H7 (cell line): ENCODE measurements at regions not wholly inside any gene's neighbourhood (a gene's known extent, or its start where the extent isn't known, plus 50 kb on each side); places are given as distances from the start of the nearest gene placed in this dataset.

Source experiments
- DNase-seq: peaks from one replicate; pipeline ENCODE4 v3.0.0; 2012
- H3K27me3 ChIP-seq: 2 replicates; pipeline ENCODE4 v1.6.0; 2011; ENCODE audit warnings: mild to moderate bottlenecking, low read length; ENCODE audit not compliant: control insufficient read depth, insufficient read depth
- H3K36me3 ChIP-seq: replicated peaks from 2 replicates; pipeline ENCODE4 v1.5.1; 2011; ENCODE audit warnings: low read length; ENCODE audit not compliant: control insufficient read depth, insufficient read depth
- H3K4me3 ChIP-seq: 2 replicates; pipeline ENCODE4 v1.5.1; 2011; ENCODE audit warnings: low read depth, mild to moderate bottlenecking, control low read depth, low read length, moderate library complexity; ENCODE audit not compliant: insufficient read depth

GRCh38 chr10:108422286-108422685, 1257.8 kb upstream of the SORCS1 start:
- no peaks in the 10 kb centered on the region for H3K36me3 ChIP-seq
- no peak overlapping the region for H3K4me3 ChIP-seq
- DNase-seq: no peak
- H3K27me3 ChIP-seq: no peaks in the 10 kb centered on the region

DNA sequence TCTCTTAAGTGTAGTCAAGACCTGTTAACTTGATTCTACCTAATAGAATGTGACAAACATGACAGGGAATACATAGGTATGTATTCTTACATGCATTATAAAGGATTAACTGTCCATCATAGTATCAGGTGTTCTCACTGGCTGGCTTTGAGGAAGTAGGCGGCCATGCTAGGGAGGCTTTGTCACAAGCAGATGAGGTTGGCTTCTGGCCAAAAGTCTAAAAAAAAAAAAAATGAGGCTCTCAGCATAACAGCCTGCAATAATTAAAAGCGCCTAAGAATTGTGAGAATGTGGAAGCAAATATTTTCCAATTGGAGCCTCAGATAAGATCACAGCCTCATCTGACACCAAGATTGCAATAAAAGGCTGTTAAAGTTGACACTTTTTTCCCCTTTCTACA, 1256.8 kb upstream of the SORCS1 start:
- Histone ChIP-seq H3K27me3 (no peaks in the 10 kb centered on the region), H3K36me3 (no peaks in the 10 kb centered on the region), H3K4me3 (no peak overlapping the region)
- no peak for DNase-seq

DNA sequence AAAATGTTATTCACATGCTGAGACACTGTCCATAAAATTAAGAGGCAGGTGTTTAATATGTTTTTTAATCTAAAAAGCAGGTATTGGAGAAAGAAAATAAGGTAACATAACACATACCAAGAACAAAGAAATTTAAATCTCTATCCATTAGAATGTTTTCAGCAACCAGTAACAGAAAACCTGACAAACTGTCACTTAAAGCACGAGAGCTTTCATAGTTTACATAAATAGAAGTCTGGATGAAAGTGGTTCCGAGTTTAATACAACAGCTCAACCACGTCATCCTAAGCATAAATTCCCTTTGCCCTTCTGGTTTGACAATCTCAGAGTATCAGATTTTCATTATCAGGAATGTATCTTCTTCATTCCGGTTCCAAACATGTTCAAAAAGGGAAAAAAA, 1249.4 kb upstream of the SORCS1 start:
- no peak for DNase-seq
- no peaks in the 10 kb centered on the region for H3K27me3 ChIP-seq
- no peaks in the 10 kb centered on the region for H3K36me3 ChIP-seq
- H3K4me3 ChIP-seq: no peak overlapping the region

DNA sequence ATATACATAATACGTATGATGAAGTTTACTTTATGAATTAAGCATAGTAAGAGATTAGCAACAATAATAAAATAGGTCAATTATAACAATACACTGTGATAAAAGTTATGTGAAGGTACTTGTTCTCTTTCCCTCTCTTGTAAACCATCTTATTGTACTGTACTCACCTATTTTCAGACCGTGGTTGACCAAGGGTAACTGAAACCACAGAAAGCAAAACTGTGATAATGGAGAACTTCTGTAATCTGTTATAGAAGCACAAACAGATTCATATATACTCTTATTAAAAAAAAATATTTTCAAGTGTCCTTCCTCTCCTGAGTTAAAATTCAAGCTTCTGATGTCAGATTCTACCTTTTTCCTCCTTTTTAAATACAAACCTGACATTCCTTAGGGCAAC, 1247.8 kb upstream of the SORCS1 start:
- no peak for DNase-seq
- no peaks in the 10 kb centered on the region for H3K27me3 ChIP-seq
- no peak overlapping the region for H3K4me3 ChIP-seq
- no peaks in the 10 kb centered on the region for H3K36me3 ChIP-seq

- Histone ChIP-seq H3K4me3 (no peak overlapping the region), H3K27me3 (no peaks in the 10 kb centered on the region), H3K36me3 (no peaks in the 10 kb centered on the region)
- DNase-seq: no peak
Observed at GRCh38 chr10:108411894-108412293, 1247.4 kb upstream of the SORCS1 start.

GRCh38 chr10:108411206-108411605, 1246.7 kb upstream of the SORCS1 start:
- Histone ChIP-seq H3K27me3 (no peaks in the 10 kb centered on the region), H3K36me3 (no peaks in the 10 kb centered on the region), H3K4me3 (no peak overlapping the region)
- no peak for DNase-seq

DNA sequence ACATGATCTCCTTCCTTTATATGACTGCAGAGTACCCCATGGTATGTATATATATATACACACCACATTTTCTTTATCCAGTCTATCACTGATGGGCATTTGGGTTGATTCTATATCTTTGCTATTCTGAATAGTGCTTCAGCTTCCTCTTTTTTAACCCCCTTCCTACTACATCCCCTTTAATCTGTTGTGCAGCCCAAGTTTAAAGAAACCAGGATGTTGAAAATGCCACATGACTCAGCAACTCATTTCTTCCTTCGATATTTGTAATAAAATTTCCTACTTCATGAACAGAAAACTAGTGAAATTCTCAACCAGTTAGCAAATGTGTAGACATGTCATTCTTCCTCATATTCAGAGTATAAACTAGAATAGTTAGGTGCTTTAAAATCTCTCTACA, 1245.7 kb upstream of the SORCS1 start:
- Histone ChIP-seq H3K36me3 (no peaks in the 10 kb centered on the region), H3K4me3 (no peak overlapping the region), H3K27me3 (no peaks in the 10 kb centered on the region)
- no peak for DNase-seq

GRCh38 chr10:108409306-108409705, 1244.8 kb upstream of the SORCS1 start:
- Histone ChIP-seq H3K4me3 (no peak overlapping the region), H3K36me3 (no peaks in the 10 kb centered on the region)

GRCh38 chr10:108404155-108404554, 1239.6 kb upstream of the SORCS1 start:
- no peaks in the 10 kb centered on the region for H3K27me3 ChIP-seq
- no peaks in the 10 kb centered on the region for H3K36me3 ChIP-seq
- no peak for DNase-seq
- no peak overlapping the region for H3K4me3 ChIP-seq

More at GRCh38 chr10:108409306-108409705, 1244.8 kb upstream of the SORCS1 start:
- no peaks in the 10 kb centered on the region for H3K27me3 ChIP-seq
- DNase-seq: no peak

DNA sequence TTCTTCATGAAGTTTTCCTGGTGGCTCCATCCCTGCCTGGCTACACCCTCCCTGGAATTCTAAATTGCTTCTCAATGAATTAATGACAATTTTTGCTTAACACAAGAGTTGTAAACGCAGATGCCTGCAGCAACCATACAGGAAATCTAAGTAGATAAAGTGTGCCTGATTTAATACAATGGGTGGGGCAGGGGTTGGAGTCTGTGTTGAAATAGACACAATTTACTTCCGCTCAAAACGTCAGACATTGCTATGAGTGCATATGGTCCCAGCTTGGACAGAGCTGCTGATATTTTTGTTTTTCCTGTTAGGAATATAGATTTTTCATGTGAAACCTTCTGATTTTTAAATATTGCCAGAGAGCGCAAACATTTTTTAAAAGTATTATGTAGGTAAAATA, 1235.0 kb upstream of the SORCS1 start:
- Histone ChIP-seq H3K27me3 (no peaks in the 10 kb centered on the region), H3K36me3 (no peaks in the 10 kb centered on the region), H3K4me3 (no peak overlapping the region)
- DNase-seq: no peak

- no peak overlapping the region for H3K4me3 ChIP-seq
- H3K27me3 ChIP-seq: no peaks in the 10 kb centered on the region
- H3K36me3 ChIP-seq: no peaks in the 10 kb centered on the region
- no peak for DNase-seq
Observed at GRCh38 chr10:108393089-108393488, 1228.6 kb upstream of the SORCS1 start.

- no peaks in the 10 kb centered on the region for H3K36me3 ChIP-seq
- no peaks in the 10 kb centered on the region for H3K27me3 ChIP-seq
- DNase-seq: no peak
- no peak overlapping the region for H3K4me3 ChIP-seq
Observed at GRCh38 chr10:108392286-108392685, 1227.8 kb upstream of the SORCS1 start.

- Histone ChIP-seq H3K36me3 (no peaks in the 10 kb centered on the region), H3K4me3 (no peak overlapping the region), H3K27me3 (no peaks in the 10 kb centered on the region)
- no peak for DNase-seq
Observed at GRCh38 chr10:108388706-108389105, 1224.2 kb upstream of the SORCS1 start.

GRCh38 chr10:108385963-108386362, 1221.5 kb upstream of the SORCS1 start:
- Histone ChIP-seq H3K4me3 (no peak overlapping the region), H3K36me3 (no peaks in the 10 kb centered on the region), H3K27me3 (no peaks in the 10 kb centered on the region)
- DNase-seq: no peak

DNA sequence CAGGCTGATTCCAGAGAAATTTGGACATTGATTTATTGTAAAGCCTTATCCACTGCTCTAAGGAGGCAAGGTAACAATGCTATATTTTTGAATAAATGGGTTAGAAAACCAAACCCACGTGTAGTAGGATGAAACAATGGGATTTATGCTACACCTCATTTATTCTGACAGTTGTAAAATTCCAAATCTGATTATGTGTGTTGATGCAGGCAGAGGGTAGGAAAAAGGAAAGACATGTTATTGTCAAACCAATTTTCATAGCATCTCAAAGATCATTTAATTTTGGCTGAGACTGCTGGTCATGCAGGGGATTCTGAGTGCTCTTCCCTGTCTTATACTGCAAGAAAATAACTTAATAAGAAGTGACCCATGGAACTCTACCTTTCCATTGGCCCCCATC, 1219.9 kb upstream of the SORCS1 start:
- Histone ChIP-seq H3K27me3 (no peaks in the 10 kb centered on the region), H3K36me3 (no peaks in the 10 kb centered on the region), H3K4me3 (no peak overlapping the region)
- no peak for DNase-seq

- Histone ChIP-seq H3K4me3 (no peak overlapping the region), H3K36me3 (no peaks in the 10 kb centered on the region), H3K27me3 (no peaks in the 10 kb centered on the region)
- DNase-seq: no peak
Observed at GRCh38 chr10:108378779-108379178, 1214.3 kb upstream of the SORCS1 start.
